Endothelial cell of umbilical vein (primary cell): ENCODE measurements at regions not wholly inside any gene's neighbourhood (a gene's known extent, or its start where the extent isn't known, plus 50 kb on each side); places are given as distances from the start of the nearest gene placed in this dataset.
A peak's percentile ranks its signal among the peaks of the same experiment; 100 is the strongest.

ENCODE experiments used
- BruUV-seq: library from RNA; stranded (reverse); fragments of 400-500 nt; replicated peaks from 2 replicates; lab custom pipeline; 2021; lab: Mats Ljungman, UMichigan
- CTCF ChIA-PET: fragments of 300-600, 350-600 bp; sonication (Branson Sonifier 250); formaldehyde crosslinking; loops from one replicate; lab custom pipeline; 2021; ENCODE audit warnings: antibody characterized with exemption, inconsistent platforms; lab: Charles Lee
- POLR2A ChIA-PET: fragments of 300-600, 350-600 bp; sonication (Branson Sonifier 250); formaldehyde crosslinking; loops from one replicate; lab custom pipeline; 2021; ENCODE audit warnings: antibody characterized with exemption, inconsistent platforms; lab: Charles Lee
- DNase-seq: peaks from one replicate; pipeline ENCODE4 v3.0.0-alpha.2; 2011; ENCODE audit warnings: low read depth, low spot score
- FAIRE-seq: peaks from 2 replicates; lab custom pipeline; 2011; peaks lifted over from hg19 to GRCh38; lab: Jason Lieb, UNC
- H2AFZ ChIP-seq: 2 replicates; pipeline ENCODE4 v1.6.0; 2012; ENCODE audit warnings: low read depth, low read length, control low read depth, inconsistent platforms
- H3K27ac ChIP-seq: 2 replicates; pipeline ENCODE4 v1.5.1; 2011; ENCODE audit warnings: low read depth, mild to moderate bottlenecking, control low read depth, low read length, moderate library complexity; ENCODE audit not compliant: insufficient read depth
- H3K27me3 ChIP-seq, 2 experiments: 2 replicates each; pipeline versions ENCODE4 v1.6.0 to v1.6.1; 2011; ENCODE audit warnings: low read length in 2 of 2, mixed read lengths in 1 of 2; ENCODE audit not compliant: control insufficient read depth in 2 of 2, insufficient read depth in 2 of 2
- H3K36me3 ChIP-seq, 2 experiments: 2 replicates in 1 of 2; 3 replicates in 1 of 2; pipeline ENCODE4 v1.5.1; 2011; ENCODE audit warnings: low read length in 2 of 2, mild to moderate bottlenecking in 1 of 2, moderate library complexity in 1 of 2; ENCODE audit not compliant: control insufficient read depth in 2 of 2, insufficient read depth in 2 of 2; ENCODE audit errors: extremely low read depth in 1 of 2
- H3K4me1 ChIP-seq: 3 replicates; pipeline ENCODE4 v1.5.1; 2011; ENCODE audit warnings: mild to moderate bottlenecking, low read length; ENCODE audit not compliant: control insufficient read depth, insufficient read depth; ENCODE audit errors: extremely low read depth
- H3K4me2 ChIP-seq: 2 replicates; pipeline ENCODE4 v1.6.1; 2011; ENCODE audit warnings: low read length, control low read depth, mixed read lengths; ENCODE audit not compliant: insufficient read depth
- H3K4me3 ChIP-seq, 3 experiments: fragments of 200-600 bp in 1 of 3; sonication (generic), shearing (Covaris generic) in 1 of 3; replicated peaks in 1 of 3; 2 replicates each; pipeline ENCODE4 v1.5.1; 2011 to 2016; ENCODE audit warnings: control low read depth in 3 of 3, low read length in 3 of 3, mild to moderate bottlenecking in 2 of 3, inconsistent platforms in 1 of 3, low read depth in 1 of 3, moderate library complexity in 1 of 3; ENCODE audit not compliant: insufficient read depth in 1 of 3
- H3K79me2 ChIP-seq: 2 replicates; pipeline ENCODE4 v1.6.0; 2012; ENCODE audit warnings: low read length, inconsistent platforms; ENCODE audit not compliant: control insufficient read depth, insufficient read depth
- H3K9ac ChIP-seq: replicated peaks from 2 replicates; pipeline ENCODE3; 2011; ENCODE audit warnings: low read length, control low read depth; ENCODE audit not compliant: insufficient read depth; ENCODE audit errors: extremely low read depth
- H3K9me1 ChIP-seq: replicated peaks from 3 replicates; pipeline ENCODE4 v1.6.0; 2011; ENCODE audit warnings: mild to moderate bottlenecking, low read length; ENCODE audit not compliant: control insufficient read depth, insufficient read depth; ENCODE audit errors: extremely low read depth
- H3K9me3 ChIP-seq: replicated peaks from 2 replicates; pipeline ENCODE4 v1.5.1; 2012; ENCODE audit warnings: low read length, inconsistent platforms; ENCODE audit not compliant: control insufficient read depth, insufficient read depth
- H4K20me1 ChIP-seq: replicated peaks from 2 replicates; pipeline ENCODE3; 2011; ENCODE audit warnings: mild to moderate bottlenecking, low read length; ENCODE audit not compliant: control insufficient read depth, insufficient read depth; ENCODE audit errors: extremely low read depth
- EZH2 ChIP-seq: IDR thresholded peaks from 2 replicates; pipeline ENCODE4 v1.6.1; 2012; ENCODE audit warnings: borderline replicate concordance, low read depth, mild to moderate bottlenecking, moderate library complexity, low read length, inconsistent platforms; ENCODE audit not compliant: severe bottlenecking
- FOS ChIP-seq: IDR thresholded peaks from 2 replicates; pipeline ENCODE4 v1.6.1; 2011; ENCODE audit warnings: mild to moderate bottlenecking, low read length, moderate library complexity, borderline replicate concordance; ENCODE audit not compliant: insufficient read depth
- JUN ChIP-seq: IDR thresholded peaks from 2 replicates; pipeline ENCODE4 v1.6.1; 2011; ENCODE audit warnings: borderline replicate concordance, low read depth; ENCODE audit not compliant: insufficient read length, insufficient read depth
- MYC ChIP-seq: IDR thresholded peaks from one replicate; pipeline ENCODE4 v1.6.1; 2011; ENCODE audit warnings: mild to moderate bottlenecking, low read depth, low read length
- POLR2AphosphoS5 ChIP-seq: IDR thresholded peaks from 2 replicates; pipeline ENCODE4 v1.6.1; 2012; ENCODE audit warnings: low read depth, mild to moderate bottlenecking, control low read depth, low read length, moderate library complexity; ENCODE audit not compliant: insufficient read depth
- dilution Hi-C: fragments of 300-500 bp; cut with MboI; formaldehyde crosslinking; loops from one replicate; pipeline ENCODE4 v1.15.0; 2019; ENCODE audit warnings: low sequenced_read_pairs; ENCODE audit not compliant: extremely low pct_ligation_motif_present
- intact Hi-C: fragments of 100-400 bp; cut with micrococcal nuclease; formaldehyde crosslinking; loops from one replicate; pipeline ENCODE4 v1.10.0; 2022

GRCh38 chr18:29326214-29326613 is 1149.3 kb upstream of the CDH2 start:
- H4K20me1 ChIP-seq, result no peaks in the 10 kb centered on the region
- dilution Hi-C loops (no loop called here), intact Hi-C loops (no loop called here)
- no peaks in the 10 kb centered on the region for H3K27me3 ChIP-seq
- ChIA-PET CTCF (no interaction called here), POLR2A (no interaction called here)
- H3K4me1 ChIP-seq, result no peaks in the 10 kb centered on the region
- H3K4me2 ChIP-seq, result no peak overlapping the region
- no peak overlapping the region for H3K9ac ChIP-seq
- no peak overlapping the region for H3K27ac ChIP-seq
- DNase-seq, result no peak
- BruUV-seq, result no TSS peak
- H3K9me3 ChIP-seq, result no peaks in the 10 kb centered on the region
- H3K36me3 ChIP-seq, result no peaks in the 10 kb centered on the region
- H3K4me3 ChIP-seq, result no peak overlapping the region
- H3K79me2 ChIP-seq, result no peaks in the 10 kb centered on the region
- no peak for TF ChIP-seq EZH2
- no peak for TF ChIP-seq POLR2AphosphoS5
- no peak for TF ChIP-seq JUN
- no peak for TF ChIP-seq MYC
- H3K9me1 ChIP-seq, result no peaks in the 10 kb centered on the region
- no peak overlapping the region for H2AFZ ChIP-seq
- no peak for FAIRE-seq

- Histone ChIP-seq H2AFZ (no peak overlapping the region), H4K20me1 (no peaks in the 10 kb centered on the region), H3K79me2 (no peaks in the 10 kb centered on the region), H3K9ac (no peak overlapping the region), H3K9me3 (no peaks in the 10 kb centered on the region), H3K4me3 (no peak overlapping the region), H3K4me2 (no peak overlapping the region), H3K27me3 (no peaks in the 10 kb centered on the region), H3K4me1 (no peaks in the 10 kb centered on the region), H3K9me1 (no peaks in the 10 kb centered on the region), H3K27ac (no peak overlapping the region), H3K36me3 (no peaks in the 10 kb centered on the region)
- TF ChIP-seq FOS, result peak; percentile 25
- no peak for TF ChIP-seq EZH2
- BruUV-seq, result no TSS peak
- FAIRE-seq (no peak), DNase-seq (no peak)
- ChIA-PET POLR2A (no interaction called here), CTCF (interaction anchor here (1.3 kb wide), 1 partner anchor 10 kb away, joined by 4 read pairs; no protein-coding TSS in a partner anchor)
- intact Hi-C loops (no loop called here), dilution Hi-C loops (no loop called here)
Measured at GRCh38 chr18:29321561-29321960, 1144.6 kb upstream of the CDH2 start.
